ENCODE measurements at regions not wholly inside any gene's neighbourhood (a gene's known extent, or its start where the extent isn't known, plus 50 kb on each side); places are given as distances from the start of the nearest gene placed in this dataset.

DNA sequence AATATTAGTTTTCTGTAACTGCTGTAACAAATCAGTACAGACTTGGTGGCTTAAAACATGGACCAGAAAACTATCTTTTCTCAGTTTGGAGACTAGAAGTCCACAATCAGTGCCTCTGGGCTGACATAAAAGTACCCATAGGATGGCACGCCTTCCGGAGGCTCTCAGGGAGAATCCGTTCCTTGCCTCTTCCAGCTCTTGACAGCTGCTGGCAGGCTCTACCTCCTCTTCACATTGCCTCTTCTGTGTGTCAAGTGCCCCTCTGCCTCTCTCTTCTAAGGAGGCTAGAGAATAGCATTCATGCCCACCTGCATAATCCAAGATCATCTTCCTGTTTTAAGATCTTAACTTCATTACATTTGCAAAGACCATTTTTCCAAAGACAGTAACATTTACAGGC lies 1194.2 kb downstream of the EFNB2 start:
- ATAC-seq, result no peak
- H3K27ac Mint-ChIP-seq, result no peak overlapping the region
- H3K9me3 Mint-ChIP-seq, result peaks cover 2% of the 10 kb centered on the region
- no peaks in the 10 kb centered on the region for H3K27me3 Mint-ChIP-seq
- H3K4me3 Mint-ChIP-seq, result no peak overlapping the region
- H3K4me1 Mint-ChIP-seq, result no peaks in the 10 kb centered on the region
- no peaks in the 10 kb centered on the region for H3K36me3 Mint-ChIP-seq

DNA sequence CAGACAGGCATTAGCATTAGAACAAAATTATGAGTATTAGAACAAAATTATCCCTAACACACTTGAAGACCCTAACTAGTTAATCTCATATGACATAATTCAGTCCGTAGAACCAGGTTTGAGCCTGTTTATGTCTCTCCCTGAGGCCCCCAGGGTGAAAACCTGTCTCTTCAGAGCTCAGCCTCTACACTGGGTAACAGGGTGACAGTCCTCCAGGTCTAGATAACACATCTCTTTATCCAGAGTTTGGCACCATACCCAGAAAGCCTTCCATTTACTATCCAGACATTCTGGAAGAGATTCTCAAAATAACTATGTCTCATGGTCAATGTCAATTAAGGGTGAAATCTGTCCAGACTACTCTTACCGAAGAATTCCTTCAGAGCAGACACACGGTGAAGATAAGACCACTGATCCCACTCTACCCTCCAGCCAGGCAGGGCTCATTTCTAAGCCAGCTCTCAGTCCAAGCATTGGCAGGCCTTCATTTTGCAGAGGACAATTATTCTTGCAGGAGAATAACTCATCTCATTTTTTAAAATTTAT lies 1195.3 kb downstream of the EFNB2 start:
- Mint-ChIP-seq H3K4me1 (no peaks in the 10 kb centered on the region), H3K27ac (no peak overlapping the region), H3K27me3 (no peaks in the 10 kb centered on the region), H3K9me3 (peaks cover 2% of the 10 kb centered on the region), H3K4me3 (no peak overlapping the region), H3K36me3 (no peaks in the 10 kb centered on the region)
- ATAC-seq, result no peak

DNA sequence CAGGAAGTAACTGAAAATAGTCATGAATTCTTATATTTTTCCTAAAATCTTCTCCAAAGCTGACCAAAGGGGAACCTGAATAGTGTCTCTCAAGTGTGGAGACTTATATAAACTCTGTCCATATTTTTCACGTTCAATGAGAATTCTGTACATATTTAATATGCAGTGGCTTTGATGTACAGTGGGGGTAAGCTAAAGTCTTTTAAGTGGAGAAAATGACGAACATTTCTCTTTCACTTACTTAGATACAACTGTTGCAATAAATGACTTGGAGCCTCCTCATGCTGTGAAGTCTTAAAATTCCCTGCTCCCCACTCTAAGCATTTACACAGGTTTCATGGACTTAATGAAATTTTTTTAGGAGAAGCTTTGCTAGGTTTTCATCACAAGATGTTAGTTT lies 1196.7 kb downstream of the EFNB2 start:
- Mint-ChIP-seq H3K36me3 (no peaks in the 10 kb centered on the region), H3K27me3 (no peaks in the 10 kb centered on the region), H3K9me3 (peaks cover 2% of the 10 kb centered on the region), H3K27ac (no peak overlapping the region), H3K4me1 (no peaks in the 10 kb centered on the region), H3K4me3 (no peak overlapping the region)
- ATAC-seq, result no peak

DNA sequence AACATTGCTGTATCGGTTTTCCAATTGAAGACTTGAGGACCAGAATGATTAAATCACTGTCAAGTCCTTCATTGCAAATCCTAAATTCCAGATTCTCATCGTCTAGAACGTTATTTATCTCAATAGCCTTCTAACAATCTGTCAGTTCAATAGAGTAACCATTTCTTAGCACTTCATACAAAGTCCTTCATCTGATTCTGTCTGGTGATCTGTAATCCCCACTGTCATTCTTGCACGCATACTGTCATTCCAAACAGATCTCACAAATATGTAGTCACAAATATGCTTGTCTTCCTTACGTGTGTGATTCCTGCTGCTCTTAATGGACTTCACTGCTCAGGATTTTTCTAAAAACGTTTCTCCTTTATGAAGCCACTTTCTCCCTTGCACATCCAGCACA lies 1197.5 kb downstream of the EFNB2 start:
- no peaks in the 10 kb centered on the region for H3K36me3 Mint-ChIP-seq
- H3K27me3 Mint-ChIP-seq, result no peaks in the 10 kb centered on the region
- ATAC-seq, result no peak
- peaks cover 2% of the 10 kb centered on the region for H3K9me3 Mint-ChIP-seq
- no peak overlapping the region for H3K4me3 Mint-ChIP-seq
- no peak overlapping the region for H3K27ac Mint-ChIP-seq
- no peaks in the 10 kb centered on the region for H3K4me1 Mint-ChIP-seq

DNA sequence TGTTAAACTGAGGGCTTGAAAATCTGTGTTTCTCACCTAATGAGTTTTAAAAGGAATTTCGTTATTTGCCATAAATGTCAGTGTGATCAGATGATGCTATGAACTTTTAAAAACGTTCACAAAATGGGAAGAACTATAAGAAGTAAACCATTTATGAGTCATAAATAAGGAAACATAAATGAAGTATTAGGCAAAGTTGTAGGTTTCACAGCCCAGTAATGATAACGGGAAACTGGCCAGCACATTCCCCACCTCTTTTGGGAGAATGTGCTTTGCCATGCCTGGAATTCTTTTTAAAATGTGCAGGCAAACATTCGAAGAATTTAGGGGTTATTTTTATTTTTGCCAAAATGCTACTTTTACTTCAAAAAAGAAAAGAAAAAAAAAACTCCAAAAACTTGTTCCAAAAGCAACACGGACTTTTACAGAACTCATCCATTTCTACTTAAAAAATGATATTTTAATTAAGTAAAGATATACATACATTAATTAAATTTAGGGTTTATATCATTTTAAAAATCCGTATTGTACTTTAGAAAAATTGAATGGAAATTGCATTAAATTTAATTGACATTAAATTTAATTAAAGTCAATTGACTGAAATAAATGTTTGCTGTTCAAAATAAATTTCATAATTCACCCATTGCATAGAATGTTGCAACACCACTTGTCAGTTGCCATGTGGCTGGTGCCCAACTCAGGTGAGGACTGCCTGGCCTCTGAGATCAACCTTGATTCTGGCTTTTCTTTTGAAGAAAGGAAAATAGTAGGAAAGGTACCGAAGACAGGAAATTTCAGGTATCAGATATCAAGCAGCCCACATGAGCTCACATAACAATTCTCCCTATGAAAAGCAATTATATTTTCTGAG lies 1198.5 kb downstream of the EFNB2 start:
- H3K4me3 Mint-ChIP-seq, result no peak overlapping the region
- no peaks in the 10 kb centered on the region for H3K36me3 Mint-ChIP-seq
- H3K27ac Mint-ChIP-seq, result no peak overlapping the region
- no peak for ATAC-seq
- no peaks in the 10 kb centered on the region for H3K4me1 Mint-ChIP-seq
- no peaks in the 10 kb centered on the region for H3K27me3 Mint-ChIP-seq
- H3K9me3 Mint-ChIP-seq, result peaks cover 2% of the 10 kb centered on the region

DNA sequence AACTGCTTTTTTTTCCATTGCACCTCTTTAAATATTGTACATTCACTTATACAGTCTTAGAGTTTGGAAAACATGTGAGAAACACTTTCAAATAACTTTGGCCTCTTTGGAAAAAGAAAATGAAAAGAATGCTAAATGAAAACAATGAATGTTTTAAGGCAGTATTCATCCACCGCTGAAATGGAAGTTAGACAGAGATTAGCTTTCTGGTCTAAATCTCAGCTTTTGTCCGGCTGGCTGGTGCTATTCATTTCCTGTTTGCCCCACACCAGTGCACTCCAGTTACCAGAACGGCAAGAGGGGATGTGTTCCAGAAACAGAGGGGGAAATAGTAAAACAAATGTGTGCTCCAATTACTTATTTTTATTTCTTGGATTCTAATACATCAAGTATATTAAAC lies 1201.3 kb downstream of the EFNB2 start:
- no peak overlapping the region for H3K4me3 Mint-ChIP-seq
- no peak for ATAC-seq

DNA sequence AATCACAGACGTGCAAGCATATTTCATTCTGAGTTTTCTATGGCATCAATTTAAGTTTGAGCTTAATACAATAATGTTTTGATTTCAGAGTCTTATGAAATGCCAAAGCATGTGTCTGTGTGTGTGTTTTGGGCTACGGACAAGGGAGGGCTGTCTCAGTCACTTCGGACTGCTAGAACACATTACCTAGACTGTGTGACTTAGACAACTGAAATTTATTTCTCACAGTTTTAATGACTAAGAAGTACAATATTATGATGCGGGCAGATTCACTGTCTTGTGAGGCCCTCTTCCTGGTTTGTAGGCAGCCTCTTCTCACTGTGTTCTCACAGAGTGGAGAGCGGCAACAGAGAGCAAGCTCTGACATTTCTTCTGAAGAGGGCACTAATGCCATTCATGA lies 1202.0 kb downstream of the EFNB2 start:
- no peaks in the 10 kb centered on the region for H3K4me1 Mint-ChIP-seq
- H3K27ac Mint-ChIP-seq, result no peak overlapping the region
- no peak overlapping the region for H3K4me3 Mint-ChIP-seq
- H3K9me3 Mint-ChIP-seq, result peaks cover 8% of the 10 kb centered on the region
- no peak for ATAC-seq
- H3K36me3 Mint-ChIP-seq, result no peaks in the 10 kb centered on the region
- no peaks in the 10 kb centered on the region for H3K27me3 Mint-ChIP-seq

More for the DNA sequence above, 1201.3 kb downstream of the EFNB2 start:
- Mint-ChIP-seq H3K36me3 (no peaks in the 10 kb centered on the region), H3K27ac (no peak overlapping the region), H3K9me3 (peaks cover 8% of the 10 kb centered on the region), H3K4me1 (no peaks in the 10 kb centered on the region), H3K27me3 (no peaks in the 10 kb centered on the region)

DNA sequence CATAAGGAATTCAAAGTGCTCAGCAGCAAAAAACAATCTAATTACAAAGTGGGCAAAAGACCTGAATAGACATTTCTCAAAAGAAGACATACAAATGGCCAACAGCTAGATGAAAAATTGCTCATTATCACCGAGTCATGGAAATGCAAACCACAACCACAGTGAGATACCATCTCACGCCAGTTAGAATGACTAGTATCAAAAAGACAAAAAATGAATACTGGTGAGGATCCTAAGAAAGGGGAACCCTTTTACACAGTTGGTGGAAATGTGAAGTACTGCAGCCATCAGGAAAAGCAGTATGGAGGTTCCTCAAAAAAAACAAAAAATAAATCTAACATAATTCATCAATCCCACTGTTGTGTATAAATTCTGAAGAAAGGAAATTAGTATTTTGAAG lies 1206.1 kb downstream of the EFNB2 start:
- no peak overlapping the region for H3K27ac Mint-ChIP-seq
- H3K36me3 Mint-ChIP-seq, result no peaks in the 10 kb centered on the region
- peaks cover 6% of the 10 kb centered on the region for H3K9me3 Mint-ChIP-seq
- no peaks in the 10 kb centered on the region for H3K4me1 Mint-ChIP-seq
- ATAC-seq, result no peak
- no peak overlapping the region for H3K4me3 Mint-ChIP-seq
- H3K27me3 Mint-ChIP-seq, result no peaks in the 10 kb centered on the region

DNA sequence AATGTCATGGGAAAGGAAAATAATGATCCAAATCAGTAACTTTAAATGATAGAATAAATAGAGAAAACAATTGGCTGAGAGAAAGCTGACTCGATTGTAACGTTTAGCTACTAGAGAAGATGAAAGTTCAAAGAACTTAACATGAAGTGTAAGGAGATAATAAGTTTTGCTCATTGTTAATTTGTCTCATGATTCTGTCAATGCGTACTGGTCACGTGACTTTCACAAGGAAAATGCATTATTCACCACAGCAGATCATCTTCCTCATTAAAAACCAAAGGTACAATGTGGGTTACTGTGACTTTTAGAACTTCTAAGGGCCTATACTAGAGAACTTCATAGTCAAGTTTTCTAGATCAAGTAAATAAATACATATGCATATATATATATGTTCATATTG lies 1207.2 kb downstream of the EFNB2 start:
- Mint-ChIP-seq H3K27me3 (no peaks in the 10 kb centered on the region), H3K9me3 (peaks cover 6% of the 10 kb centered on the region), H3K27ac (no peak overlapping the region), H3K4me1 (no peaks in the 10 kb centered on the region), H3K4me3 (no peak overlapping the region), H3K36me3 (no peaks in the 10 kb centered on the region)
- no peak for ATAC-seq

DNA sequence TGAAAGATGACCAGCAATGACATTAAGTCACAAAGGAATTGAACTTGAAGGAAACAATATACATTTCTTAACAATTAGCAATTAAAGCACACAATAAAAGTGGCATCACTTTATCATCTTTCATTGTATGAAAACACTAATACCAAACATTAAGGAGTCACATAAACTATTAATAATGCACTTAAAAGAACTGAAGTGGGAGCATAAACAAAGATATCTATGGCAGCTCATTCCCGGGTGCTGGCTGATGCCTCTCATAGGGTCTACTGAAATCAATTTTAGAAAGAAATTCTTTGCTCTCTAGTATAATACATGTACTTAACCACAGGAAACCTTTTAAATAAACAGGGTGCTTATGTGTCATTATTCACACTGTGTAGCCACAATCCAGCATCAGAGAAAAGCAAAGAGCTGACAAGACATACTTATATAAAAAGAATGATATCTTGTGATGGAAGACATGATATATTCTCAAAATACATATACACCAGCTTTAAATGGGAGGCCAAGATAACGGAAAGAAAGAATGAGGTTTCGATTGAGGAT lies 1207.8 kb downstream of the EFNB2 start:
- Mint-ChIP-seq H3K27ac (no peak overlapping the region), H3K36me3 (no peaks in the 10 kb centered on the region), H3K4me1 (no peaks in the 10 kb centered on the region), H3K4me3 (no peak overlapping the region), H3K27me3 (no peaks in the 10 kb centered on the region), H3K9me3 (peaks cover 6% of the 10 kb centered on the region)
- ATAC-seq, result no peak

DNA sequence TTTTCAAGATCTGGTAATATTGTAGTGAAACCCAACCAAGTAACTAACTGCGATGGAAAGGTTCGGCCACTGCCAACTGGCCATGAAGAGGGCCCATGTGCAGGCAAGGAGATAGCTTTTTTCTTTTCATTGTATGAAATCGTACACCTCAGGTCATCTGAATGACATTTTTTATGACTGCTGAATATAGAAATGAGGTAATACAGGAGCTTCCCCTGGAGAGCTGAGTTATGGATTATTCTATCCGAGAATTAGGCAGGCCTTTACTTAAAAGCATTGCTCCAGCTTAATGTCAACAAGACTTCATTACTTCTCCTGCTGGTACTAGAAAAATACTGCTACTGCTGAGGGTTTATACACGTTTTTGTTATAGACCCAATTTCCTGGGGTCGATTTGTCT lies 1215.6 kb downstream of the EFNB2 start:
- Mint-ChIP-seq H3K27ac (no peak overlapping the region), H3K27me3 (no peaks in the 10 kb centered on the region), H3K4me1 (no peaks in the 10 kb centered on the region), H3K36me3 (no peaks in the 10 kb centered on the region), H3K9me3 (no peaks in the 10 kb centered on the region), H3K4me3 (no peak overlapping the region)
- no peak for ATAC-seq

DNA sequence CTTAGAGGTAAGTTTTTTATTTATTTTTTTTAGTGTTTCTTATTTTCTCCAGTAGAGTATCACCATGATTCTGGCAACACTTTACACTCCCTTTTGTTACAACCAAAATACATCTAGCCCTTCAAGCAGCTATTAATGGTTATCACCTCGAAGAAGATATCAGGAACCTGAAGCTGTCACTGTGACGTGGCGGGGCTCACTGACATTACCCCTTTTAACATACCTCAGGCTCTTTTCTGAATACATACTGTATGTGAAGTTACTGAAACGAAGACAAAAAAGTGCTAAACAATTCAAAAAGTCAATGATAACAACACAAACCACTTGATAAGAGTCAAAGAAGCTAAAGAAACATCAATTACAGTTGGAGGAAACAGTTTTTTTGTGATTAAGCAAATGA lies 1218.7 kb downstream of the EFNB2 start:
- Mint-ChIP-seq H3K27ac (no peak overlapping the region), H3K36me3 (no peaks in the 10 kb centered on the region), H3K9me3 (no peaks in the 10 kb centered on the region), H3K4me3 (no peak overlapping the region), H3K27me3 (no peaks in the 10 kb centered on the region), H3K4me1 (no peaks in the 10 kb centered on the region)
- no peak for ATAC-seq

DNA sequence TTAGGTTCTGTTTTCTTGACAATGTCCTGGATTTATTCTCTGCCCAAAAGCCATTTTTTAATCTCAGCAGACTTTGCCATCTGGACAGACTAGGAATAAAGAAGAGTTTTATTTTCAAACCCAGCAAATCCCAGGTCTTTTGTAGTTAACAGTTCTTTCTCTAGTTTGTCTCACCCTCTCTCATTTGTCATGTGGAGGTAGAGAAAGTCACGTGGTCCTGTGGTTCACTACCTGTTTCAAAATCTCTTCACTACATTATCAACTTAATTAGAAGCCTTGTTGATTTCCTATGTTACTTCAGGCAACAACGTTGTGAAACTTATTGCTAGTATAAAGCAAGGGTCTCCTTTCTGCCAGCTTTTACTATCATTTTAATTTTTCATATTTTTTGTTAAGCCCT lies 1222.6 kb downstream of the EFNB2 start:
- Mint-ChIP-seq H3K4me3 (no peak overlapping the region), H3K36me3 (no peaks in the 10 kb centered on the region), H3K27me3 (no peaks in the 10 kb centered on the region), H3K27ac (no peak overlapping the region), H3K9me3 (no peaks in the 10 kb centered on the region), H3K4me1 (no peaks in the 10 kb centered on the region)
- no peak for ATAC-seq

DNA sequence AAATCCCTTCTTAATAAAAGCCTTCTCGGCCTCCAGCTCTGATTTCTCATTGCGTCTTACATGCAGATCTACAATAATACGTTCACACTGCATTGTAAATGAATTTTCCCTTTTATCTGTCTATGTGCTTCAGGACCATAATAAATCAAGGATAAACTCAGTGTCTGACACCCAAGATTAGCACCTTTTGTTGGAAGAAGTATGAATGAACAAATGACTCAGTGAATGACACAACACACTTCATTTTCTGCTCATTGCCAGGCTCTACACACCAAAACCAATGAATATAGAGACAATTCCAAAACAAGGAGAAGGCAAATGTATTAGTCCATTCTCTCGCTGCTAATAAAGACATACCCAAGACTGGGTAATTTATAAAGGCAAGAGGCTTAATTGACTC lies 1224.4 kb downstream of the EFNB2 start:
- Mint-ChIP-seq H3K27me3 (no peaks in the 10 kb centered on the region), H3K4me1 (no peaks in the 10 kb centered on the region), H3K4me3 (no peak overlapping the region), H3K9me3 (no peaks in the 10 kb centered on the region), H3K27ac (no peak overlapping the region), H3K36me3 (no peaks in the 10 kb centered on the region)
- ATAC-seq, result no peak

DNA sequence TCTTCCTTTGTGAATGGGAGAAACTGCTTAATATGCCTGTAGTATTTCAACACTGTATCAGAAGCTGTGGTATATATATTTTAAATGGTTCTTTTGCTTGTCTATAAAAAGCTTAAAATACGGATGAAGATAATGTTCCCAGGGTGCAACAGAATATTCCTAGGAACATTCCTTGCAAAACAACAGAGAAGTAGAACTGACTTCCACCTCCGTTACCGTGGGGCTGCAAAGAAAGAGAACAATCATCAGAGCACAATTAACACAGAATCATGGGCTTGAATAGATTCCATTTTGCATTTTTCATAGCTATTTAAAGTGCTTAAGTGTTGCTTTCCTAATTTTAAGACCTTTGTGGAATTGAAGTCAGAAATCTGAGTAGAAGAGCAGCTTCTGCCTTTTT lies 1227.7 kb downstream of the EFNB2 start:
- no peaks in the 10 kb centered on the region for H3K4me1 Mint-ChIP-seq
- no peaks in the 10 kb centered on the region for H3K9me3 Mint-ChIP-seq
- ATAC-seq, result no peak
- no peak overlapping the region for H3K4me3 Mint-ChIP-seq
- no peaks in the 10 kb centered on the region for H3K36me3 Mint-ChIP-seq
- H3K27me3 Mint-ChIP-seq, result no peaks in the 10 kb centered on the region
- H3K27ac Mint-ChIP-seq, result no peak overlapping the region

DNA sequence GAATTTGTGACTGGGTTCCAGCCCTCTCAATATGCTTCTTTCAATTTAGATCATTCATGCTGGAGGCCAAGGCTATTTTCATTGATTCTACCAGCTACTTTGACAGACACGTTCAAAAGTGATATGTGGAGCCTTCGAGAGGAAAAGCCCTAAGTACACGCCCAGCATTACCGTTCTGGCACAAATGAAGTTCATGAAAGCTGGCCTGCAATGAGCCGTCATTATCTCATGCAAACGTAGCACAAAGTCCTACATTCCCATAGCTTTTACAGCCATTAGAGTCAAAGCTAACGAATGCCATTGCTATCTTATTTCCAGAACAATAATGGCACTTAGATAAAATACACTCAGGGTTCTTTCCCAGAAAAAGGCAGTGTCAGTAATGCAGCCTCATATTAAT lies 1237.6 kb downstream of the EFNB2 start:
- Mint-ChIP-seq H3K27ac (no peak overlapping the region), H3K9me3 (peaks cover 5% of the 10 kb centered on the region), H3K27me3 (no peaks in the 10 kb centered on the region), H3K4me1 (no peaks in the 10 kb centered on the region), H3K4me3 (no peak overlapping the region), H3K36me3 (no peaks in the 10 kb centered on the region)
- ATAC-seq, result no peak
